ENCODE measurements at regions not wholly inside any gene's neighbourhood (a gene's known extent, or its start where the extent isn't known, plus 50 kb on each side); places are given as distances from the start of the nearest gene placed in this dataset.
A peak's percentile ranks its signal among the peaks of the same experiment; 100 is the strongest.

DNA sequence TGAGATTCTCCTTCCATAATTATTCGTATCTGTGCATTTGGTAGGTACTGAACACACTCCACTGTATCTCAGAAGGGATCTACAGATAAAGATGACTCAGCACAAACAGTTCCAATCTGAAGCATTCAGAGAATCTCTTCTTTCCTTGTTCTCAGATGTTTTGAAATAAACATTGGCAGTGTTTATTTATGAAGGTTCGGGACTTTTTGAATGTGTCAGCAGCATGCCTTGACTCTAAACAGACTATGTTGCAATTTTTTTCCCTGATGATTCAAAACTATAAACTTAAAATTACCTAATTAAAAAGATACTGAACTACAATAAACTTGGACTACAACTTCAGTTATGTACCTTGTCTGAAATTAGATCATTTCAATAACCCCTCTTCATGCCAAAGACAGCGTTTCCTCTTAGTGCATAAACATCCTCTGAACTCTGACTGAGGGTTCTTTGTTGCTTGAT lies 612.9 kb upstream of the TBL1XR1 start:
- TF ChIP-seq, protein P1, sequence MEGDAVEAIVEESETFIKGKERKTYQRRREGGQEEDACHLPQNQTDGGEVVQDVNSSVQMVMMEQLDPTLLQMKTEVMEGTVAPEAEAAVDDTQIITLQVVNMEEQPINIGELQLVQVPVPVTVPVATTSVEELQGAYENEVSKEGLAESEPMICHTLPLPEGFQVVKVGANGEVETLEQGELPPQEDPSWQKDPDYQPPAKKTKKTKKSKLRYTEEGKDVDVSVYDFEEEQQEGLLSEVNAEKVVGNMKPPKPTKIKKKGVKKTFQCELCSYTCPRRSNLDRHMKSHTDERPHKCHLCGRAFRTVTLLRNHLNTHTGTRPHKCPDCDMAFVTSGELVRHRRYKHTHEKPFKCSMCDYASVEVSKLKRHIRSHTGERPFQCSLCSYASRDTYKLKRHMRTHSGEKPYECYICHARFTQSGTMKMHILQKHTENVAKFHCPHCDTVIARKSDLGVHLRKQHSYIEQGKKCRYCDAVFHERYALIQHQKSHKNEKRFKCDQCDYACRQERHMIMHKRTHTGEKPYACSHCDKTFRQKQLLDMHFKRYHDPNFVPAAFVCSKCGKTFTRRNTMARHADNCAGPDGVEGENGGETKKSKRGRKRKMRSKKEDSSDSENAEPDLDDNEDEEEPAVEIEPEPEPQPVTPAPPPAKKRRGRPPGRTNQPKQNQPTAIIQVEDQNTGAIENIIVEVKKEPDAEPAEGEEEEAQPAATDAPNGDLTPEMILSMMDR (IDR thresholded peaks at IDR 0.05; ENCODE audit: low read depth, low read length, missing input control), result no peak
- peak; percentile 33 to 51 for TF ChIP-seq RXRA (IDR thresholded peaks at IDR 0.05)
- no peak for TF ChIP-seq EGR1 (IDR thresholded peaks at IDR 0.05; ENCODE audit: low read depth in 2 of 2)
- TF ChIP-seq, protein P2, sequence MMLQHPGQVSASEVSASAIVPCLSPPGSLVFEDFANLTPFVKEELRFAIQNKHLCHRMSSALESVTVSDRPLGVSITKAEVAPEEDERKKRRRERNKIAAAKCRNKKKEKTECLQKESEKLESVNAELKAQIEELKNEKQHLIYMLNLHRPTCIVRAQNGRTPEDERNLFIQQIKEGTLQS (IDR thresholded peaks at IDR 0.05), result peak; percentile 18
- TF ChIP-seq, protein P3, sequence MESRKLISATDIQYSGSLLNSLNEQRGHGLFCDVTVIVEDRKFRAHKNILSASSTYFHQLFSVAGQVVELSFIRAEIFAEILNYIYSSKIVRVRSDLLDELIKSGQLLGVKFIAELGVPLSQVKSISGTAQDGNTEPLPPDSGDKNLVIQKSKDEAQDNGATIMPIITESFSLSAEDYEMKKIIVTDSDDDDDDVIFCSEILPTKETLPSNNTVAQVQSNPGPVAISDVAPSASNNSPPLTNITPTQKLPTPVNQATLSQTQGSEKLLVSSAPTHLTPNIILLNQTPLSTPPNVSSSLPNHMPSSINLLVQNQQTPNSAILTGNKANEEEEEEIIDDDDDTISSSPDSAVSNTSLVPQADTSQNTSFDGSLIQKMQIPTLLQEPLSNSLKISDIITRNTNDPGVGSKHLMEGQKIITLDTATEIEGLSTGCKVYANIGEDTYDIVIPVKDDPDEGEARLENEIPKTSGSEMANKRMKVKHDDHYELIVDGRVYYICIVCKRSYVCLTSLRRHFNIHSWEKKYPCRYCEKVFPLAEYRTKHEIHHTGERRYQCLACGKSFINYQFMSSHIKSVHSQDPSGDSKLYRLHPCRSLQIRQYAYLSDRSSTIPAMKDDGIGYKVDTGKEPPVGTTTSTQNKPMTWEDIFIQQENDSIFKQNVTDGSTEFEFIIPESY (IDR thresholded peaks at IDR 0.05), result no peak
- peak; percentile 23 for TF ChIP-seq SP1 (IDR thresholded peaks at IDR 0.05)
- TF ChIP-seq FOXA1 (IDR thresholded peaks at IDR 0.05), result no peak
- peak; percentile 18 to 50 for TF ChIP-seq RAD21 (IDR thresholded peaks at IDR 0.05)
- TF ChIP-seq, protein P4, sequence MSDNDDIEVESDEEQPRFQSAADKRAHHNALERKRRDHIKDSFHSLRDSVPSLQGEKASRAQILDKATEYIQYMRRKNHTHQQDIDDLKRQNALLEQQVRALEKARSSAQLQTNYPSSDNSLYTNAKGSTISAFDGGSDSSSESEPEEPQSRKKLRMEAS (IDR thresholded peaks at IDR 0.05), result peak; percentile 25
- TF ChIP-seq, protein P5, sequence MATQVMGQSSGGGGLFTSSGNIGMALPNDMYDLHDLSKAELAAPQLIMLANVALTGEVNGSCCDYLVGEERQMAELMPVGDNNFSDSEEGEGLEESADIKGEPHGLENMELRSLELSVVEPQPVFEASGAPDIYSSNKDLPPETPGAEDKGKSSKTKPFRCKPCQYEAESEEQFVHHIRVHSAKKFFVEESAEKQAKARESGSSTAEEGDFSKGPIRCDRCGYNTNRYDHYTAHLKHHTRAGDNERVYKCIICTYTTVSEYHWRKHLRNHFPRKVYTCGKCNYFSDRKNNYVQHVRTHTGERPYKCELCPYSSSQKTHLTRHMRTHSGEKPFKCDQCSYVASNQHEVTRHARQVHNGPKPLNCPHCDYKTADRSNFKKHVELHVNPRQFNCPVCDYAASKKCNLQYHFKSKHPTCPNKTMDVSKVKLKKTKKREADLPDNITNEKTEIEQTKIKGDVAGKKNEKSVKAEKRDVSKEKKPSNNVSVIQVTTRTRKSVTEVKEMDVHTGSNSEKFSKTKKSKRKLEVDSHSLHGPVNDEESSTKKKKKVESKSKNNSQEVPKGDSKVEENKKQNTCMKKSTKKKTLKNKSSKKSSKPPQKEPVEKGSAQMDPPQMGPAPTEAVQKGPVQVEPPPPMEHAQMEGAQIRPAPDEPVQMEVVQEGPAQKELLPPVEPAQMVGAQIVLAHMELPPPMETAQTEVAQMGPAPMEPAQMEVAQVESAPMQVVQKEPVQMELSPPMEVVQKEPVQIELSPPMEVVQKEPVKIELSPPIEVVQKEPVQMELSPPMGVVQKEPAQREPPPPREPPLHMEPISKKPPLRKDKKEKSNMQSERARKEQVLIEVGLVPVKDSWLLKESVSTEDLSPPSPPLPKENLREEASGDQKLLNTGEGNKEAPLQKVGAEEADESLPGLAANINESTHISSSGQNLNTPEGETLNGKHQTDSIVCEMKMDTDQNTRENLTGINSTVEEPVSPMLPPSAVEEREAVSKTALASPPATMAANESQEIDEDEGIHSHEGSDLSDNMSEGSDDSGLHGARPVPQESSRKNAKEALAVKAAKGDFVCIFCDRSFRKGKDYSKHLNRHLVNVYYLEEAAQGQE (IDR thresholded peaks at IDR 0.05), result no peak
- TF ChIP-seq JUND (IDR thresholded peaks at IDR 0.05), result peak; percentile 18 to 56
